ENCODE measurements at regions not wholly inside any gene's neighbourhood (a gene's known extent, or its start where the extent isn't known, plus 50 kb on each side); places are given as distances from the start of the nearest gene placed in this dataset.
"Not testable (repeated sequence)": the region's sequence is repeated elsewhere in the genome, so short reads cannot be mapped to it uniquely, and the experiment has no call there.

- no peak for DNase-seq
Observed at GRCh38 chr2:55811048-55811447, 112.5 kb downstream of the EFEMP1 start.

GRCh38 chr2:55810622-55811020, 113.0 kb downstream of the EFEMP1 start:
- no peak for DNase-seq

- DNase-seq = no peak
Observed at GRCh38 chr2:55809875-55810621, 113.5 kb downstream of the EFEMP1 start.

- DNase-seq = no peak
Observed at GRCh38 chr2:55807900-55808299, 114.3 kb upstream of the PNPT1 start.

- no peak for DNase-seq
Observed at GRCh38 chr2:55805686-55806085, 112.0 kb upstream of the PNPT1 start.

GRCh38 chr2:55804535-55804934, 110.9 kb upstream of the PNPT1 start:
- no peak for DNase-seq

- DNase-seq = no peak
Observed at GRCh38 chr2:55802067-55802466, 108.4 kb upstream of the PNPT1 start.

GRCh38 chr2:55801436-55801835, 107.8 kb upstream of the PNPT1 start:
- DNase-seq = no peak

GRCh38 chr2:55799624-55800023, 106.0 kb upstream of the PNPT1 start:
- DNase-seq = not testable (repeated sequence)

- no peak for DNase-seq
Observed at GRCh38 chr2:55796121-55796520, 102.5 kb upstream of the PNPT1 start.

GRCh38 chr2:55793602-55794001, 100.0 kb upstream of the PNPT1 start:
- not testable (repeated sequence) for DNase-seq

GRCh38 chr2:55786280-55786679, 92.6 kb upstream of the PNPT1 start:
- DNase-seq = no peak

- not testable (repeated sequence) for DNase-seq
Observed at GRCh38 chr2:55783751-55784150, 90.1 kb upstream of the PNPT1 start.

- DNase-seq = no peak
Observed at GRCh38 chr2:55782528-55783173, 89.0 kb upstream of the PNPT1 start.

- no peak for DNase-seq
Observed at GRCh38 chr2:55781542-55781941, 87.9 kb upstream of the PNPT1 start.

GRCh38 chr2:55780697-55781096, 87.1 kb upstream of the PNPT1 start:
- no peak for DNase-seq

- peak; percentile 75 for DNase-seq
Observed at GRCh38 chr2:55779459-55780421, 86.1 kb upstream of the PNPT1 start.

- no peak for DNase-seq
Observed at GRCh38 chr2:55776966-55777365, 83.3 kb upstream of the PNPT1 start.

- no peak for DNase-seq
Observed at GRCh38 chr2:55776479-55776878, 82.8 kb upstream of the PNPT1 start.

GRCh38 chr2:55775828-55776227, 82.2 kb upstream of the PNPT1 start:
- DNase-seq = no peak

GRCh38 chr2:55773651-55774050, 80.0 kb upstream of the PNPT1 start:
- not testable (repeated sequence) for DNase-seq

GRCh38 chr2:55772109-55772980, 78.7 kb upstream of the PNPT1 start:
- no peak for DNase-seq

All from fibroblast of skin of abdomen (primary cell).